HUES48 (cell line): ENCODE measurements at regions not wholly inside any gene's neighbourhood (a gene's known extent, or its start where the extent isn't known, plus 50 kb on each side); places are given as distances from the start of the nearest gene placed in this dataset.

Experiments used
- H3K27ac ChIP-seq: one replicate; pipeline ENCODE4 v1.7.0; 2013; ENCODE audit warnings: low read depth, low read length, inconsistent platforms
- H3K27me3 ChIP-seq: 2 replicates; pipeline ENCODE4 v1.6.1; 2013; ENCODE audit warnings: mild to moderate bottlenecking, low read length; ENCODE audit not compliant: control insufficient read depth, insufficient read depth
- H3K36me3 ChIP-seq: 2 replicates; pipeline ENCODE4 v1.6.1; 2013; ENCODE audit warnings: low read length; ENCODE audit not compliant: control insufficient read depth, insufficient read depth
- H3K4me1 ChIP-seq: 2 replicates; pipeline ENCODE4 v1.6.1; 2013; ENCODE audit warnings: mild to moderate bottlenecking, low read length; ENCODE audit not compliant: control insufficient read depth, insufficient read depth
- H3K4me3 ChIP-seq: 2 replicates; pipeline ENCODE4 v1.5.1; 2013; ENCODE audit warnings: mild to moderate bottlenecking, low read depth, low read length
- H3K9ac ChIP-seq: 2 replicates; pipeline ENCODE4 v1.6.1; 2013; ENCODE audit warnings: mild to moderate bottlenecking, low read depth, low read length, moderate library complexity
- H3K9me3 ChIP-seq: 2 replicates; pipeline ENCODE4 v1.6.1; 2013; ENCODE audit warnings: low read length; ENCODE audit not compliant: control insufficient read depth, insufficient read depth

DNA sequence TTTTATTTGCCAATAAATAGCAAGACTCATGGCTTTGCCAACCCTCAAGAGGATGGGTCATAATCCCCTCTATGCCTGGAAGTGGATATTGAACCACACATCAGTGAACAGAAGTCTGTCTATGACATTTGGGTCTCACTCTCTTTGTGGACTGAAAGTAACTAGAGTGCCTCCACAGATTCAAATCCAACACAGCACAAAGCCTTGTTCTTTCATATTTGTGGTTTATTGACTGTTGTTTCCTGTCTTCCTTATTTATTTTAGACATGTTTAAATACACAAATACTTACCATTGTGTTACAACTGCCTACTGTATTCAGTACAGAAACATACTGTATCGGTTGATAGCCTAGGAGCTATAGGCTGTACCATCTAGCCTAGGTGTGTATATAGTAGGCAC, 121.9 kb downstream of the TSN start:
- H3K4me3 ChIP-seq = no peak overlapping the region
- H3K9ac ChIP-seq = no peak overlapping the region
- no peaks in the 10 kb centered on the region for H3K36me3 ChIP-seq
- no peaks in the 10 kb centered on the region for H3K4me1 ChIP-seq
- H3K9me3 ChIP-seq = no peaks in the 10 kb centered on the region
- no peak overlapping the region for H3K27ac ChIP-seq
- H3K27me3 ChIP-seq = no peaks in the 10 kb centered on the region

DNA sequence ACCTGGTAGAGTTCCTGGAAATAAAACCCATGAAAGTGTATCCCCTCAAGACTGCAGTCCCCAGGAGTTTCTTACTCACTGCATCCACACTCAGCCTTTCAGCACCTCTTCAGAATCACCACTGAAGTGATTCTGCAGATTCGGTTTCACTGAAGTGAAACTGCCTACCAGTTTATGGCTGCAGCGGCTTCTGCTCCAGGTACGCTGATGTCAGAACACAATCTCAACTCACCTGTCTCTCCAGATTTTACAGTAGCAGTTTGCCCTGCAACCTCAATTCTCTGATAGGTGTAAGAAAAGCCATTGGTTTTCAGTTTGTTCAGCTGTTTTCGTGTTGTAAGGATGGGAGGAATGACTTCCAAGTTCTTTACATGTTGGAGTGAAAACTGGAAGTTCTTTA, 124.8 kb downstream of the TSN start:
- Histone ChIP-seq H3K4me1 (no peaks in the 10 kb centered on the region), H3K36me3 (no peaks in the 10 kb centered on the region), H3K27me3 (no peaks in the 10 kb centered on the region), H3K4me3 (no peak overlapping the region), H3K9me3 (no peaks in the 10 kb centered on the region), H3K9ac (no peak overlapping the region), H3K27ac (no peak overlapping the region)

DNA sequence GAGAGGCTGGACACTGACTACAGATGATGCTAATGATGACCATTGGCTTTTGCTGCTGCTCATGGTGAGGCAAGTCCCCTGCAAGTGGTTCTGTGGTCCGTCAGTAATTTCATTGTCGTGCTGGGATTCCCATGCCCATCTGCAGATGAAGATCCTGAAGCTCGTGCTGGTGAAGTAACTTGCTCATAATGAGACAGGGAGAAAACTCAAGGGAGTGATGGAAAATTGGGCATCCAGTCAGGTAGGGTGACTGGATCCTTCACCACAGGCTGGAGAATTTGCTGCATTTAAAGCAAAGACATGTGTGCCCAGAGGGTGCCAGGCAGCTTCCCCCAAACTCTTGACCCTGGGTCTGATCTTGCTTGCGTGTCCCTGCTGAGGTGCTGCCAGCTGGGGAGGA, 125.6 kb downstream of the TSN start:
- no peak overlapping the region for H3K4me3 ChIP-seq
- H3K9ac ChIP-seq = no peak overlapping the region
- H3K27me3 ChIP-seq = no peaks in the 10 kb centered on the region
- H3K4me1 ChIP-seq = no peaks in the 10 kb centered on the region
- H3K36me3 ChIP-seq = no peaks in the 10 kb centered on the region
- no peaks in the 10 kb centered on the region for H3K9me3 ChIP-seq
- H3K27ac ChIP-seq = no peak overlapping the region

DNA sequence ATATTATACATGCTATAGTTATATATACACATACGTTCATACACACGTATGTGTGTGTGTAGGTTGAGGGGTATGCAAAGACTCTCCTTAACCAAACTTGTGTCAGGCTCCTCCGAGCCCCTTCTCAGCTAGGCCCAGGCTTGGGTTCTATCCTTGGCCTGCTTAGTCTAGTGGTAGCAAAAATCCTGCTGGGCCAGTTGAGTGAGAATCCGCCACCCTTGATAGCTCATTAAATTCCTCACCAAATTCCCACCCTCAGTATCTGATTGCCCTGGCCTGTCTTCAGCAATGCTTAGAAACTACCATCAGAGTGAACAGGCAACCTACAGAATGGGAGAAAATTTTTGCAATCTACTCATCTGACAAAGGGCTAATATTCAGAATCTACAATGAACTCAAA, 126.5 kb downstream of the TSN start:
- Histone ChIP-seq H3K9me3 (no peaks in the 10 kb centered on the region), H3K9ac (no peak overlapping the region), H3K4me1 (no peaks in the 10 kb centered on the region), H3K36me3 (no peaks in the 10 kb centered on the region), H3K27me3 (no peaks in the 10 kb centered on the region), H3K27ac (no peak overlapping the region), H3K4me3 (no peak overlapping the region)

DNA sequence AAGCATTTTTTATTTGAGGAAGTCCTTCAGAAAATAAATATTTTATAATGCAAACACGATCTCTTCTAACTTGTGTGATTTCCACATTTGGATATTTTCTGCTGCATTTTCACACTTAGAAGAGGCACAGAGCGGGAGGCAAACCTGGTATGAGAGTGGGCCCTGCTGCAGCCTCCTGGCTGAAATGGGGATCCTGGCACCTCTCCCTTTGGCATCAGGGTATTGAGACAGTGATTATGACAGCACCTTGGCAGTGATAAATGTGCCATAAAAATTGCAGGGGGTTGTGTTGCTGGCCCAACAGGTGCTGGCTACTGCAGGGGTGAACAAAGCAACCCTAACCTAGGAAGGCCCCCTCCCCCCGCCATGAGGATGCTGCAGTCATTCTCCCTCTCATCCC, 128.6 kb downstream of the TSN start:
- H3K36me3 ChIP-seq = no peaks in the 10 kb centered on the region
- no peak overlapping the region for H3K4me3 ChIP-seq
- no peaks in the 10 kb centered on the region for H3K4me1 ChIP-seq
- H3K9ac ChIP-seq = no peak overlapping the region
- H3K27ac ChIP-seq = no peak overlapping the region
- no peaks in the 10 kb centered on the region for H3K27me3 ChIP-seq
- no peaks in the 10 kb centered on the region for H3K9me3 ChIP-seq

DNA sequence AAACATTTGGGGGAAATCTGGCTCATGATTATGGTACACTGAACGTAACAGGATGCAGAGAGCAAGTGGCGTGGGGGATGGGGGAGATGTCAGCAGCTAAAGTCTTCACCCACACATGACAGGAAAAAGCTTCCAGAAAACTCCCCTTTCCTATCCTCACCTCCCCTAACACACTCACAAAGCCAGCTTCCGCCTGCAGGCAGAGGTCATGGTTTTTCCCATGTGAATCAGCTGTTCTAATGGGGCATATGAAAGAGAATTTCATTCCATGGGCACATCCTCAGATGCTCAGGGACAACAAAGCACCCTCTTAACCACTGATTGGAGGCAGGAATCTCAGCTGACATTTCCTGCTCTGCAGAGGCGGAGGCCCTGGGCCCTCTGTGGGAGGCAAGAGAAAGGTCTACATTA, 129.1 kb downstream of the TSN start:
- Histone ChIP-seq H3K9ac (no peak overlapping the region), H3K27ac (no peak overlapping the region), H3K27me3 (no peaks in the 10 kb centered on the region), H3K9me3 (no peaks in the 10 kb centered on the region), H3K4me3 (no peak overlapping the region), H3K4me1 (no peaks in the 10 kb centered on the region), H3K36me3 (no peaks in the 10 kb centered on the region)

DNA sequence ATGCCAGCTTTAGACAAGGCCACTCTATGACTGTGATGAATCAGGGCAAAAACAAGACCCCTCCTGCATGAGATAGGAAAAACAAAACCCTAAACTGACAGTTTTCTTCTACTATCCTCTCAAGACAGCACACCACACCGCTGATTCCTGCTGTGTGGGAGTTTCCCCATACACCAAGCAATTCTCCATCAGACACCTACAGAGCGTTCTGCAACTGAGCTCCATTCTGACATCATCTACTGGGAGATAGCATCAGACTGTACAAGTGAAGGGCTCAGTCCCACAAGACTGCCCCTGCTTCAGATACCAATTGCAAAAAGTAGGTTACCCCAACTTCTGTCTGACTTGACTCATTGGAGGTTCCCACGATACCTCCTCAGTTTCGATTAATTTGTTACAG, 130.6 kb downstream of the TSN start:
- no peaks in the 10 kb centered on the region for H3K27me3 ChIP-seq
- no peaks in the 10 kb centered on the region for H3K4me1 ChIP-seq
- H3K27ac ChIP-seq = no peak overlapping the region
- no peaks in the 10 kb centered on the region for H3K36me3 ChIP-seq
- no peaks in the 10 kb centered on the region for H3K9me3 ChIP-seq
- no peak overlapping the region for H3K9ac ChIP-seq
- H3K4me3 ChIP-seq = no peak overlapping the region

- H3K9me3 ChIP-seq = 0 out of 2 replicates have a peak, but pooled peaks cover 6% of the 10 kb centered on the region
- no peaks in the 10 kb centered on the region for H3K27me3 ChIP-seq
- no peaks in the 10 kb centered on the region for H3K36me3 ChIP-seq
- H3K4me3 ChIP-seq = no peak overlapping the region
- H3K4me1 ChIP-seq = no peaks in the 10 kb centered on the region
- no peak overlapping the region for H3K27ac ChIP-seq
- H3K9ac ChIP-seq = no peak overlapping the region
Measured at GRCh38 chr2:121887513-121888188, 132.2 kb downstream of the TSN start.

- H3K27ac ChIP-seq = no peak overlapping the region
- no peak overlapping the region for H3K4me3 ChIP-seq
- H3K36me3 ChIP-seq = no peaks in the 10 kb centered on the region
- H3K9ac ChIP-seq = no peak overlapping the region
- H3K27me3 ChIP-seq = no peaks in the 10 kb centered on the region
- H3K4me1 ChIP-seq = no peaks in the 10 kb centered on the region
- 0 out of 2 replicates have a peak, but pooled peaks cover 6% of the 10 kb centered on the region for H3K9me3 ChIP-seq
Measured at GRCh38 chr2:121888189-121888557, 132.7 kb downstream of the TSN start.

GRCh38 chr2:121890041-121890440, 134.6 kb downstream of the TSN start:
- Histone ChIP-seq H3K27me3 (no peaks in the 10 kb centered on the region), H3K4me1 (no peaks in the 10 kb centered on the region), H3K27ac (no peak overlapping the region), H3K9ac (no peak overlapping the region), H3K9me3 (0 out of 2 replicates have a peak, but pooled peaks cover 6% of the 10 kb centered on the region), H3K36me3 (no peaks in the 10 kb centered on the region), H3K4me3 (no peak overlapping the region)

DNA sequence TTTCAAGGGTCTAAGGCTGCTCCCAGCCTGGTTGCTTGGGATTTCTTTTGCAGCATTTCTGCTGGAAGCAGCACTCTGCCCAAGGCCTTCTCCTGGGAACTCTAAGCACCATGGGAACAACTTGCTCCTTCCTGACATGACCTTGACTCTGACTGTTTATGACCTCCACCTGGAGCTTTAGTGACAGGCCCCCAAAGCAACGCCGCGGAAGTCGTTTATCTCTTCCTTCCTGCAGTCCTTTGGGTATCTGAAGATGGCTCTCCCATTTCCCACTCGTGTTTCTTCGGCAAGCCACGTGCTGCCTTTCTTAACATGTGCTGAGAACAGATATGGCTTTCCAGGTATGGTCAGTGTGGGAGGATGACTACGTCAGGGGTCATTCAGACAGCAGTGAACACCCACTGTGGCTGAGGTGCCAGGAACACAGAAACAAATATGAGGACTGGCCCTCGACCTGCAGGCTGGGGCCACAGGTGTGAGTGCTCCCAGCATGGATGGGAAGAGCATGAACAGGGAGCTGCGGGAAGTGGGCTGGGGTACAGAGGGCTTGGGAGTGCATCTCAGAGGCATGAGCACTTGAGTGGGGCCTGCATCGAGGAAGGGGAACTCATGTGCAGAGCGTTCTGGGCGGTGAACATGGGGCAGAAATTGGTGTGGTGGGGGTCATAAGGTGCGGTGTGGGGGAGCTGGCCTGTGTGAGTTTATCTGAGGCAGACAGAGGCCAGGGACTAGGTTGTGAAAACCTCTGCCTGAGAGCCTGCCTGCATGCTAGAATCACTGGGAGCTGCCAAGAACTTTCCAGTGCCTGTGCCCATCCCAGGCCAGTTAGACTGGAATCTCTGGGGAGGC, 140.5 kb downstream of the TSN start:
- H3K4me3 ChIP-seq = no peak overlapping the region

More for the DNA sequence above, 140.5 kb downstream of the TSN start:
- no peaks in the 10 kb centered on the region for H3K27me3 ChIP-seq
- no peaks in the 10 kb centered on the region for H3K36me3 ChIP-seq
- no peak overlapping the region for H3K9ac ChIP-seq
- 0 out of 2 replicates have a peak, but pooled peaks cover 6% of the 10 kb centered on the region for H3K9me3 ChIP-seq
- H3K4me1 ChIP-seq = no peaks in the 10 kb centered on the region
- H3K27ac ChIP-seq = no peak overlapping the region
